IMR-90 (cell line): ENCODE measurements at regions not wholly inside any gene's neighbourhood (a gene's known extent, or its start where the extent isn't known, plus 50 kb on each side); places are given as distances from the start of the nearest gene placed in this dataset.

ENCODE experiments used
- CEBPB ChIP-seq: IDR thresholded peaks from 2 replicates; pipeline ENCODE4 v1.6.1; 2012; ENCODE audit warnings: low read depth, low read length, improper control_type of control experiment
- MAFK ChIP-seq: IDR thresholded peaks from 2 replicates; pipeline ENCODE4 v1.6.1; 2012; ENCODE audit warnings: low read depth, low read length, improper control_type of control experiment
- MAZ ChIP-seq: IDR thresholded peaks from 2 replicates; pipeline ENCODE4 v1.6.1; 2012; ENCODE audit warnings: low read depth, mild to moderate bottlenecking, low read length, improper control_type of control experiment, moderate library complexity, borderline replicate concordance
- MXI1 ChIP-seq: IDR thresholded peaks from 2 replicates; pipeline ENCODE4 v1.6.1; 2012; ENCODE audit warnings: low read depth, mild to moderate bottlenecking, low read length, moderate library complexity, borderline replicate concordance
- POLR2A ChIP-seq: IDR thresholded peaks from 2 replicates; pipeline ENCODE4 v1.6.1; 2012; ENCODE audit warnings: mild to moderate bottlenecking, low read depth, low read length
- RAD21 ChIP-seq: IDR thresholded peaks from 2 replicates; pipeline ENCODE4 v1.6.1; 2012; ENCODE audit warnings: low read length, improper control_type of control experiment
- SMC3 ChIP-seq: fragments of 150-350 bp; IDR thresholded peaks from 2 replicates; pipeline ENCODE4 v1.6.1; 2016; ENCODE audit warnings: low read depth, mild to moderate bottlenecking, antibody characterized with exemption, low read length, moderate library complexity
- TF ChIP-seq, protein P1 (sequence below): fragments of 150-350 bp; IDR thresholded peaks from 2 replicates; pipeline ENCODE4 v1.6.1; 2016; ENCODE audit warnings: low read depth, mild to moderate bottlenecking, low read length, moderate library complexity, borderline replicate concordance
- TF ChIP-seq, protein P2 (sequence below): conservative IDR thresholded peaks from 2 replicates; pipeline ENCODE4 v1.5.1; 2012; ENCODE audit warnings: mild to moderate bottlenecking, low read depth, low read length, improper control_type of control experiment

DNA sequence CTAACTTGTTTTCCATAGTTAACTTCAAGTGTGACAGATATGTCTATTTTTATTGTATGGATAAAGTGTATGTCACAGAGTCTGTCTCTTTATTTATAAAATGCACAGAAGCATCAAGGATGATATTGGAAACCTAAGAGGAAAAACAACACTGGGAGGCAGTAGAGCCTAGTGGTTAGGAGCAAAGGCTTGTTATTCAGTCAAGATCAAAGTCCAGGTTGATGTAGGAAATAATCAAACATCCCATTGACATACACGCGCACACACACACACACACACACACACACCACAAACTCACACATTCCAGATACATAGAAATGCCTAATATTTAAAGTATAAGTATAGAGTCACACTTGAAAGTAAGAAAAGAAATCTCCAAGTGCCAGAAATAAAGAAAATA is 206.8 kb downstream of the CHRDL1 start:
- TF ChIP-seq, protein P1, sequence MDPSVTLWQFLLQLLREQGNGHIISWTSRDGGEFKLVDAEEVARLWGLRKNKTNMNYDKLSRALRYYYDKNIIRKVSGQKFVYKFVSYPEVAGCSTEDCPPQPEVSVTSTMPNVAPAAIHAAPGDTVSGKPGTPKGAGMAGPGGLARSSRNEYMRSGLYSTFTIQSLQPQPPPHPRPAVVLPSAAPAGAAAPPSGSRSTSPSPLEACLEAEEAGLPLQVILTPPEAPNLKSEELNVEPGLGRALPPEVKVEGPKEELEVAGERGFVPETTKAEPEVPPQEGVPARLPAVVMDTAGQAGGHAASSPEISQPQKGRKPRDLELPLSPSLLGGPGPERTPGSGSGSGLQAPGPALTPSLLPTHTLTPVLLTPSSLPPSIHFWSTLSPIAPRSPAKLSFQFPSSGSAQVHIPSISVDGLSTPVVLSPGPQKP: no peak
- TF ChIP-seq, protein P2, sequence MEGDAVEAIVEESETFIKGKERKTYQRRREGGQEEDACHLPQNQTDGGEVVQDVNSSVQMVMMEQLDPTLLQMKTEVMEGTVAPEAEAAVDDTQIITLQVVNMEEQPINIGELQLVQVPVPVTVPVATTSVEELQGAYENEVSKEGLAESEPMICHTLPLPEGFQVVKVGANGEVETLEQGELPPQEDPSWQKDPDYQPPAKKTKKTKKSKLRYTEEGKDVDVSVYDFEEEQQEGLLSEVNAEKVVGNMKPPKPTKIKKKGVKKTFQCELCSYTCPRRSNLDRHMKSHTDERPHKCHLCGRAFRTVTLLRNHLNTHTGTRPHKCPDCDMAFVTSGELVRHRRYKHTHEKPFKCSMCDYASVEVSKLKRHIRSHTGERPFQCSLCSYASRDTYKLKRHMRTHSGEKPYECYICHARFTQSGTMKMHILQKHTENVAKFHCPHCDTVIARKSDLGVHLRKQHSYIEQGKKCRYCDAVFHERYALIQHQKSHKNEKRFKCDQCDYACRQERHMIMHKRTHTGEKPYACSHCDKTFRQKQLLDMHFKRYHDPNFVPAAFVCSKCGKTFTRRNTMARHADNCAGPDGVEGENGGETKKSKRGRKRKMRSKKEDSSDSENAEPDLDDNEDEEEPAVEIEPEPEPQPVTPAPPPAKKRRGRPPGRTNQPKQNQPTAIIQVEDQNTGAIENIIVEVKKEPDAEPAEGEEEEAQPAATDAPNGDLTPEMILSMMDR: no peak
- TF ChIP-seq POLR2A: no peak
- no peak for TF ChIP-seq MXI1
- no peak for TF ChIP-seq CEBPB
- no peak for TF ChIP-seq MAZ
- no peak for TF ChIP-seq SMC3
- no peak for TF ChIP-seq MAFK
- no peak for TF ChIP-seq RAD21
